H1 (cell line): ENCODE measurements at regions not wholly inside any gene's neighbourhood (a gene's known extent, or its start where the extent isn't known, plus 50 kb on each side); places are given as distances from the start of the nearest gene placed in this dataset.

Source experiments
- CTCF ChIA-PET: fragments of 300-600 bp; sonication (Branson Sonifier 250); formaldehyde crosslinking; loops from one replicate; lab custom pipeline; 2021; ENCODE audit not compliant: partially characterized antibody; lab: Charles Lee
- POLR2A ChIA-PET: fragments of 300-600 bp; sonication (Branson Sonifier 250); formaldehyde crosslinking; loops from one replicate; lab custom pipeline; 2021; ENCODE audit warnings: inconsistent platforms; ENCODE audit not compliant: partially characterized antibody; lab: Charles Lee
- DNase-seq, 2 experiments: peaks; one replicate each; pipeline versions ENCODE4 v3.0.0 to v3.0.0-alpha.2; 2010 to 2022; ENCODE audit warnings: low spot score in 2 of 2, low read depth in 1 of 2, mixed read lengths in 1 of 2
- FAIRE-seq: peaks from 2 replicates; lab custom pipeline; 2011; peaks lifted over from hg19 to GRCh38; lab: Jason Lieb, UNC
- H2AFZ ChIP-seq: 2 replicates; pipeline ENCODE4 v1.8.1; 2012; ENCODE audit warnings: low read length, inconsistent platforms
- H2AK5ac ChIP-seq: 2 replicates; pipeline ENCODE4 v1.6.1; 2013; ENCODE audit warnings: low read depth, low read length
- H2BK120ac ChIP-seq: replicated peaks from 2 replicates; pipeline ENCODE3; 2013; ENCODE audit warnings: low read depth, low read length, inconsistent platforms
- H2BK12ac ChIP-seq: 2 replicates; pipeline ENCODE4 v1.6.1; 2013; ENCODE audit warnings: low read depth, low read length
- H2BK15ac ChIP-seq: 2 replicates; pipeline ENCODE4 v1.6.1; 2013; ENCODE audit warnings: low read length
- H2BK20ac ChIP-seq: 2 replicates; pipeline ENCODE4 v1.6.1; 2013; ENCODE audit warnings: low read length
- H2BK5ac ChIP-seq: 2 replicates; pipeline ENCODE4 v1.6.1; 2013; ENCODE audit warnings: low read depth, low read length
- H3K14ac ChIP-seq: 2 replicates; pipeline ENCODE4 v1.6.1; 2013; ENCODE audit warnings: inconsistent platforms; ENCODE audit not compliant: insufficient read length
- H3K18ac ChIP-seq: 2 replicates; pipeline ENCODE4 v1.6.1; 2013; ENCODE audit warnings: low read length; ENCODE audit errors: extremely low read depth
- H3K23ac ChIP-seq: 2 replicates; pipeline ENCODE4 v1.6.1; 2013; ENCODE audit warnings: inconsistent platforms; ENCODE audit not compliant: insufficient read length
- H3K23me2 ChIP-seq: 2 replicates; pipeline ENCODE4 v1.6.1; 2013; ENCODE audit warnings: low read depth, low read length
- H3K27ac ChIP-seq: 2 replicates; pipeline ENCODE4 v1.6.1; 2011; ENCODE audit warnings: low read depth, low read length, inconsistent platforms
- H3K27me3 ChIP-seq, 4 experiments: replicated peaks in 1 of 4; 1 replicate in 1 of 4; 2 replicates in 3 of 4; pipeline versions ENCODE4 v1.6.1 to v1.8.1; 2011 to 2013; ENCODE audit warnings: low read length in 3 of 4, mild to moderate bottlenecking in 3 of 4, inconsistent platforms in 2 of 4, mixed read lengths in 2 of 4, moderate library complexity in 1 of 4; ENCODE audit not compliant: control insufficient read depth in 3 of 4, insufficient read depth in 3 of 4; ENCODE audit errors: extremely low read depth in 1 of 4
- H3K36me3 ChIP-seq, 4 experiments: 2 replicates each; pipeline versions ENCODE4 v1.6.1 to v1.8.1; 2011 to 2013; ENCODE audit warnings: mild to moderate bottlenecking in 4 of 4, low read length in 3 of 4, moderate library complexity in 2 of 4, control low read depth in 1 of 4, inconsistent platforms in 1 of 4; ENCODE audit not compliant: insufficient read depth in 4 of 4, control insufficient read depth in 2 of 4
- H3K4ac ChIP-seq: replicated peaks from 2 replicates; pipeline ENCODE3; 2013; ENCODE audit warnings: low read length, low read depth, mixed read lengths, inconsistent platforms; ENCODE audit not compliant: insufficient read length
- H3K4me1 ChIP-seq, 4 experiments: replicated peaks in 1 of 4; 1 replicate in 1 of 4; 2 replicates in 3 of 4; pipeline versions ENCODE4 v1.6.1 to v1.8.1; 2011 to 2013; ENCODE audit warnings: low read length in 3 of 4, inconsistent platforms in 2 of 4, mixed read lengths in 1 of 4; ENCODE audit not compliant: insufficient read depth in 4 of 4, control insufficient read depth in 3 of 4
- H3K4me2 ChIP-seq, 2 experiments: 2 replicates each; pipeline versions ENCODE4 v1.6.1 to v1.8.1; 2011 to 2013; ENCODE audit warnings: low read depth in 2 of 2, low read length in 2 of 2, control low read depth in 1 of 2, inconsistent platforms in 1 of 2, mild to moderate bottlenecking in 1 of 2; ENCODE audit not compliant: insufficient read depth in 1 of 2
- H3K4me3 ChIP-seq, 4 experiments: fragments of 200-600, 300-600 bp in 1 of 4; sonication (generic), shearing (Covaris generic), sonication (Bioruptor Twin) in 1 of 4; 2 replicates each; pipeline versions ENCODE4 v1.5.1 to v1.8.1; 2011 to 2016; ENCODE audit warnings: low read length in 4 of 4, low read depth in 3 of 4, control low read depth in 2 of 4, inconsistent platforms in 2 of 4, mild to moderate bottlenecking in 2 of 4, mixed read lengths in 1 of 4, moderate library complexity in 1 of 4; ENCODE audit not compliant: insufficient read depth in 2 of 4; ENCODE audit errors: extremely low read depth in 1 of 4
- H3K56ac ChIP-seq: replicated peaks from 2 replicates; pipeline ENCODE3; 2013; ENCODE audit warnings: low read depth, mild to moderate bottlenecking, mixed read lengths, low read length, inconsistent platforms; ENCODE audit not compliant: insufficient read length
- H3K79me1 ChIP-seq: 2 replicates; pipeline ENCODE4 v1.6.1; 2013; ENCODE audit warnings: low read depth, low read length, control low read depth
- H3K79me2 ChIP-seq, 2 experiments: 2 replicates each; pipeline versions ENCODE4 v1.6.1 to v1.8.1; 2012 to 2013; ENCODE audit warnings: low read length in 2 of 2, mild to moderate bottlenecking in 2 of 2, inconsistent platforms in 1 of 2; ENCODE audit not compliant: insufficient read depth in 2 of 2, control insufficient read depth in 1 of 2
- H3K9ac ChIP-seq, 4 experiments: replicated peaks in 1 of 4; 1 replicate in 1 of 4; 2 replicates in 3 of 4; pipeline versions ENCODE4 v1.6.1 to v1.8.1; 2011 to 2013; ENCODE audit warnings: low read depth in 3 of 4, low read length in 3 of 4, control low read depth in 2 of 4, mild to moderate bottlenecking in 2 of 4, moderate library complexity in 2 of 4, inconsistent platforms in 1 of 4; ENCODE audit errors: extremely low read depth in 1 of 4
- H3K9me3 ChIP-seq, 2 experiments: 2 replicates each; pipeline versions ENCODE4 v1.6.1 to v1.8.1; 2012 to 2013; ENCODE audit warnings: mild to moderate bottlenecking in 2 of 2, moderate library complexity in 2 of 2, control low read depth in 1 of 2, inconsistent platforms in 1 of 2, low read depth in 1 of 2, low read length in 1 of 2, mixed read lengths in 1 of 2; ENCODE audit not compliant: insufficient read depth in 2 of 2
- H4K20me1 ChIP-seq, 2 experiments: replicated peaks in 1 of 2; 2 replicates each; pipeline versions ENCODE3 to v1.8.1; 2011 to 2013; ENCODE audit warnings: inconsistent platforms in 2 of 2, low read length in 2 of 2, mild to moderate bottlenecking in 1 of 2; ENCODE audit not compliant: insufficient read depth in 2 of 2, control insufficient read depth in 1 of 2
- H4K5ac ChIP-seq: 2 replicates; pipeline ENCODE4 v1.6.1; 2013; ENCODE audit warnings: low read length, low read depth, mixed read lengths, inconsistent platforms; ENCODE audit not compliant: insufficient read length
- H4K8ac ChIP-seq: 2 replicates; pipeline ENCODE4 v1.8.0; 2013; ENCODE audit warnings: mild to moderate bottlenecking, moderate library complexity, low read length, inconsistent platforms; ENCODE audit not compliant: insufficient read depth; ENCODE audit errors: extremely low read depth
- H4K91ac ChIP-seq: replicated peaks from 2 replicates; pipeline ENCODE3; 2013; ENCODE audit warnings: low read length, mixed read lengths, inconsistent platforms; ENCODE audit not compliant: insufficient read length
- EZH2 ChIP-seq: fragments of 200-600 bp; sonication (generic); IDR thresholded peaks from 2 replicates; pipeline ENCODE4 v1.7.1; 2012; ENCODE audit warnings: low read depth, mild to moderate bottlenecking, moderate library complexity, low read length, inconsistent platforms; ENCODE audit not compliant: severe bottlenecking
- KDM5A ChIP-seq: fragments of 200-600 bp; IDR thresholded peaks from 2 replicates; pipeline ENCODE4 v1.7.1; 2012; ENCODE audit warnings: mild to moderate bottlenecking, low read length, inconsistent platforms, mixed read lengths
- MAFK ChIP-seq: IDR thresholded peaks from 2 replicates; pipeline ENCODE4 v1.6.1; 2012; ENCODE audit warnings: low read depth, mild to moderate bottlenecking, improper control_type of control experiment, low read length
- TCF12 ChIP-seq: IDR thresholded peaks from 2 replicates; pipeline ENCODE4 v1.6.1; 2011; ENCODE audit warnings: low read depth, mild to moderate bottlenecking, low read length
- WGBS, 2 experiments: shearing (Covaris generic) in 1 of 2; methylation state at CpG; one replicate each; pipeline versions ENCODE4 v1.1.6 to v1.1.7; 2013 to 2015; ENCODE audit warnings: low lambda C conversion rate in 2 of 2, mixed read lengths in 2 of 2, inconsistent platforms in 1 of 2, low coverage in 1 of 2, missing lambda C conversion rate in 1 of 2; ENCODE audit not compliant: insufficient replicate concordance in 2 of 2, insufficient coverage in 1 of 2, insufficient read length in 1 of 2; ENCODE audit errors: extremely low coverage in 1 of 2, missing lambda C conversion rate in 1 of 2; 5-methylcytosine and 5-hydroxymethylcytosine counted together

- Histone ChIP-seq H4K5ac (no peak overlapping the region), H3K4me2 (no peak overlapping the region), H4K8ac (no peak overlapping the region), H3K18ac (no peak overlapping the region), H3K9ac (no peak overlapping the region), H2BK5ac (no peak overlapping the region), H3K14ac (no peak overlapping the region), H2BK20ac (no peak overlapping the region), H3K79me2 (no peaks in the 10 kb centered on the region), H2BK15ac (no peak overlapping the region), H3K23ac (no peak overlapping the region), H3K36me3 (no peaks in the 10 kb centered on the region; a peak in 2 of 8 replicates), H3K4me1 (no peaks in the 10 kb centered on the region), H3K4ac (no peak overlapping the region), H4K20me1 (no peaks in the 10 kb centered on the region), H3K27me3 (no peaks in the 10 kb centered on the region), H3K27ac (no peak overlapping the region), H2BK120ac (no peak overlapping the region), H2AFZ (no peak overlapping the region), H3K56ac (no peak overlapping the region), H2AK5ac (no peak overlapping the region), H3K79me1 (no peaks in the 10 kb centered on the region), H3K4me3 (no peak overlapping the region), H4K91ac (no peak overlapping the region), H2BK12ac (no peak overlapping the region), H3K9me3 (peaks cover 29 to 33% of the 10 kb centered on the region in 2 experiments), H3K23me2 (no peaks in the 10 kb centered on the region)
- no peak for DNase-seq
- CTCF ChIA-PET, result no interaction called here
- POLR2A ChIA-PET, result no interaction called here
- no peak for FAIRE-seq
- 59% methylated on average over 3 of the region's 3 CpGs; no CpG with 5 or more reads in 1 of the 2 experiments for whole genome bisulfite sequencing, 2 experiments
- TF ChIP-seq MAFK (no peak), EZH2 (no peak), TCF12 (no peak), KDM5A (no peak)
These were observed 730.8 kb downstream of the C6orf118 start for GRCh38 chr6:164578616-164579015.
